ENCODE measurements at regions not wholly inside any gene's neighbourhood (a gene's known extent, or its start where the extent isn't known, plus 50 kb on each side); places are given as distances from the start of the nearest gene placed in this dataset.

DNA sequence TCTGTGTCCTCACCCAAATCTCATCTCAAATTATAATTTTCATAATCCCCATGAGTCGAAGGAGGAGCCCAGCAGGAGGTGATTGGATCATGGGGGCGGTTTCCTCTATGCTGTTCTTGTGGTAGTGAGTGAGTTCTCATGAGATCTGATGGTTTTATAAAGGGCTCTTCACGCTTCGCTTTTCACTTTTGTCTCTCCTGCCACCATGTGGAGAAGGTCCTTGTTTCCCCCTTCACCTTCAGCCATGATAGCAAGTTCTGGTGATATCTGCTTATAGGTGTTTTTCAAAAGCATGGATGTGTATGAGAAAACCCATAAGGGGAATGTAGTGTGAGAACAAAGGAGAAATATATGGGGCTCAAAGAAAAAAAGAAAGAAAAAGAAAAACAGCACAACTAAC lies 405.9 kb upstream of the RGS18 start:
- TF ChIP-seq, protein P1, sequence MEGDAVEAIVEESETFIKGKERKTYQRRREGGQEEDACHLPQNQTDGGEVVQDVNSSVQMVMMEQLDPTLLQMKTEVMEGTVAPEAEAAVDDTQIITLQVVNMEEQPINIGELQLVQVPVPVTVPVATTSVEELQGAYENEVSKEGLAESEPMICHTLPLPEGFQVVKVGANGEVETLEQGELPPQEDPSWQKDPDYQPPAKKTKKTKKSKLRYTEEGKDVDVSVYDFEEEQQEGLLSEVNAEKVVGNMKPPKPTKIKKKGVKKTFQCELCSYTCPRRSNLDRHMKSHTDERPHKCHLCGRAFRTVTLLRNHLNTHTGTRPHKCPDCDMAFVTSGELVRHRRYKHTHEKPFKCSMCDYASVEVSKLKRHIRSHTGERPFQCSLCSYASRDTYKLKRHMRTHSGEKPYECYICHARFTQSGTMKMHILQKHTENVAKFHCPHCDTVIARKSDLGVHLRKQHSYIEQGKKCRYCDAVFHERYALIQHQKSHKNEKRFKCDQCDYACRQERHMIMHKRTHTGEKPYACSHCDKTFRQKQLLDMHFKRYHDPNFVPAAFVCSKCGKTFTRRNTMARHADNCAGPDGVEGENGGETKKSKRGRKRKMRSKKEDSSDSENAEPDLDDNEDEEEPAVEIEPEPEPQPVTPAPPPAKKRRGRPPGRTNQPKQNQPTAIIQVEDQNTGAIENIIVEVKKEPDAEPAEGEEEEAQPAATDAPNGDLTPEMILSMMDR (IDR thresholded peaks at IDR 0.05): no peak
- TF ChIP-seq POLR2A (IDR thresholded peaks at IDR 0.05): no peak
